ENCODE measurements at regions not wholly inside any gene's neighbourhood (a gene's known extent, or its start where the extent isn't known, plus 50 kb on each side); places are given as distances from the start of the nearest gene placed in this dataset.
"Not testable (repeated sequence)": the region's sequence is repeated elsewhere in the genome, so short reads cannot be mapped to it uniquely, and the experiment has no call there.

DNA sequence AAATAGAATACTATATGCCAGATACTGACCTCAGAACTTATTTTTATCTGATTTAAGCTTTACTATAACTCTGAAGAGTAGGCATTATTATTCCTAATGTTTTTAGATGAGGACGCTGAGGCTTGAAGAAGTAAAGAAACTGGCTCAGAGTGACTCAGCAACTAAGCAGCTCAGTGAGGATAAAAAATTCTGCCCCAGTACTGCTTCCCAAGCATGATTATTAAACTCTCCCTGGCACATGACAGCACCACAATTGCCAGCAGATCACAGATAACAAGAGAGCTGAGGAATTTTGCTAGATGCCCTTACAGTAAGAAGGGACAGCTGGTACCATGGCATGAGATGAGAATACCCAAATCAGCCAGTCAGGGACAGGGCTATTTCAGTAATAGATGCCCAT is 219.4 kb downstream of the NKX6-1 start:
- no peak for DNase-seq (ENCODE audit: low spot score)

DNA sequence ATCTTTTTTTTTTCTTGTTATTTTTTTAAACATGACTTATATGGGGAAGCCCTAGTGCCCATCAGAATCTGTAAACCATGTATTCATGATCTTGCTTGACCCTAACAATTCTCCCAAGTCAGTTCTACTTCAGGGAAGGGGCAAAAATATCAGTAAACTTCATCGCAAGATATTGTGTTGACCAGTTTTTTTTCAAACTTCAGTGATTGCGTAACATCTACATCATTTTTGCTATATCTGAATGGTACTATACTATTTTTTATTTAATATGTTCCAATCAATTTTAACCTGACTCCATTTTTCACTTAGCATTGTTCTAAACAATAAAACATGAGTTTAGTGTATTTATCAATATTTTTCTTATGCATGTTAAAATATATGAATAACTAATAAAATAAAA is 221.2 kb downstream of the NKX6-1 start:
- no peak for DNase-seq (ENCODE audit: low spot score)

DNA sequence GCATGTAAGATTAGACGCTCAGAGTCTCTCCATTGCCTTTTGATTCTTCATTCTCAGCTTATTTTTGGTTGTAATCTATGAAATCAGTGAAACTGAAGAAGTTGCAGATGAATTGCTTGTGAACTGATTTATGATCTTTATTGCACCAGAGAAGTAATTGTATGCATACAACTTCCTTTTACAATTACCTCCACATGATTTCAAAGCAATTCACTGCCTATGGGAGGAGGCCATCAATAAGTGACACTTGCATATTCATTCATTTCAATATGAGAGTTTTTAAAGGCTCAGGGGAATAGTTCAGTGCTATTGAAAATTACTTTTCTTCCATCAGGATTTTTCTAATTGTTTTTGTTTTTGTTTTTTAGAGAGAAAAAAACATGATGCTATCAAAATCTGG is 222.3 kb downstream of the NKX6-1 start:
- no peak for DNase-seq (ENCODE audit: low spot score)

DNA sequence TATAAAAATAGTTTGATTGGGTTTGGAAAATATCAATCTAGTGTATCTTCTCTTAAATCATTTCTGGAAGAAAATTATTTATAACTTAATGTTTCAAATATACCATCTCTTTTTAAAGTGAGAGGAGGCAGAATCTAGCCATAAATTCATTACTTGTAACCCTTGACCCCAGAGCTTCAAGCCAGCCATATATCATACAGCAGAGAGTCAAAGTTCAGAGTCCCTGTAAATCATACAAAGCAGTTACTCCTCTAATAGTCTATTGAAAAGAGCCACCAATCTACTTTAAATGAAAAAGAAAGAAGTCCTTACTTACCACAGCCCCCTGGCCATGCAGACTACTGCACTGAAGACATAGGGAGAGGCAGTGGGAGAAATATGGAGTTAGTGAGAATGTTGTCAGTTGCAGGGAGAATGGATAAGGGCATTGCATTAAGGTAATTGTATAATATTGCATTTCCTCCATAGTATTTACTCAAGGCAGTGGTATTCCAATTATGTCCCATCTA is 229.5 kb downstream of the NKX6-1 start:
- DNase-seq (ENCODE audit: low spot score), result no peak

DNA sequence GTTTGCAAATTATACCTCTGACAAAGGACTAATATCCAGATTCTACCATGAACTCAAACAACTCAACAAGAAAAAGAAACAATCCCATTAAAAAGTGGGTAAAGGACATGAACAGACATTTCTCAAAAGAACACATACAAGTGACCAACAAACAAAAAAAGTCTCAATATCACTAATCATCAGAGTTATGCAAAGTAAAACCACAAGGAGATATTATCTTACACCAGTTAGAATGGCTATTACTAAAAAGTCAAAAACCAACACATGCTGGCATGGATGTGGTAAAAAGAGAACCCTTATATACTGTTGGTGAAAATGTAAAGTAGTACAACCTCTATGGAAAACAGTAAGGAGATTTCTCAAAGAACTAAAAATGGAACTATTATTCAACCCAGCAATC is 234.4 kb downstream of the NKX6-1 start:
- no peak for DNase-seq (ENCODE audit: low spot score)

DNA sequence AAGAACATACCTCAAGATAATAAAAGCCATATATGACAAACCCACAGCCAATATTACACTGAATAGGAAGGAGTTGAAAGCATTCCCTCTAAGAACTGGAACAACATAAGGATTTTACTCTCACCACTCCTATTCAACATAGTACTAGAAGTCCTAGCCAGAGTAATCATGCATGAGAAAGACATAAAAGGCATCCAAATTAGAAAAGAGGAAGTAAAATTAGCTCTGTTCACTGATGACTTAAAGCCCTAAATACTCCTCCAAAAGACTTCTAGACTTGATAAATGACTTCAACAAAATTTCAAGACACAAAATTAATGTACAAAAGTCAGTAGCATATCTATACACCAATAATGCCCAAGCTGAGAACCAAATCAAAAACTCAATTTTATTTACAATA is 235.7 kb downstream of the NKX6-1 start:
- no peak for DNase-seq (ENCODE audit: low spot score)

DNA sequence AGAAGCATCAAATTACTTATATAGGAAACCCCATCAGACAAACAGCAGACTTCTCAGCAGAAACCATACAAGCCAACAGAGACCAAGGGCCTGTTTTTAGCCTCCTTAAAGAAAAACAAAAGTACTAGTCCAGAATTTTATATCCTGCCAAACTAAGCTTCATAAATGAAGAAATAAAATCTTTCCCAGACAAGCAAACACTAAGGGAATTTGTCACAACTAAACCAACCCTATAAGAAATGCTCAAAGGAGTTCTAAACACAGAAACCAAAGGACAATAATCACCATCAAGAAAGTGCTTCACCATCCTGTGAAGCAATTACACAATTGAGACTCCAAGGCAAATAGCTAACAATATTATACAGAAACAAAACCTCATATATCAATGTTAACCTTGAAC is 238.6 kb downstream of the NKX6-1 start:
- DNase-seq (ENCODE audit: low spot score), result no peak

DNA sequence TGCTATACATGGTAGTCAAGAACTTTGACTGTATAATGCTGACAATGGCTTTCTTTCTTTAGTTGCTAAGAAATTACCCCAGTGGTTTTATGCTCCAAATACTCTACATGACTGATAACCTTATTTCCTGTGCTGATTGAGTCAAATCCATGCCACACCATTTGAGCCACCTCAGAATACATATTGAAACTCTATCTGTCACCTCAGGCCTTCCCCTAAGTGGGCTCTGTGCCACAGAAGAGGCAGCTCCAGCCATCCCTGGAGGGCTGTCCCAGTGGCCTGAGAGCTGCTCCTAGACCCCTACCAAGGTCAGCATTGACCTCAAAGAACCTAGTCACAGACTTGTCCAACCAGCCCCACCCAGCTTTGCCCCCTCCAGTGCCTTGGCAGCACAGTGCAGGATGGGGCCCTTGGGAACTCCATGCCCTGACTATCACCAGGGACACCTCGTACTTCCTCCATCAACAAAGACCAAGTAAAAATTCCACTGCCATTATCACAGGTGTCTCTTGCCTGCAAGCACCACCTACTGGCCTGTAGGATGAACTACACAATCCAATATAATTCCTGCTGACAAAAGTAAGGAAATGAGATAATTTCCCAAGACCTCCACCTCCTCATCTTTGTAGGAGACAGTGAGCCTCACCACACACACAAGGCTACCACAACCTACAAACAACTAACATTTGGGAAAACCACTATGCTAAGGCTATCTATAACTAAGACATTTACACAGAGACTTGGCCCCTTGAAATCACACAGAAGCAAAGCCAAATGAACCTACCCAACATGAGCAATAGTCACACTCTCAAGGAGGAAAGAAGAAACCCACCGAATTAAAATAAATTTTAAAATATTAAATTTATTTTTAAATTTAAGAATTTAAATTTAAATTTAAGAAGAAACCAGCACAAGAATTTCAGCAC is 239.9 kb downstream of the NKX6-1 start:
- no peak for DNase-seq (ENCODE audit: low spot score)

DNA sequence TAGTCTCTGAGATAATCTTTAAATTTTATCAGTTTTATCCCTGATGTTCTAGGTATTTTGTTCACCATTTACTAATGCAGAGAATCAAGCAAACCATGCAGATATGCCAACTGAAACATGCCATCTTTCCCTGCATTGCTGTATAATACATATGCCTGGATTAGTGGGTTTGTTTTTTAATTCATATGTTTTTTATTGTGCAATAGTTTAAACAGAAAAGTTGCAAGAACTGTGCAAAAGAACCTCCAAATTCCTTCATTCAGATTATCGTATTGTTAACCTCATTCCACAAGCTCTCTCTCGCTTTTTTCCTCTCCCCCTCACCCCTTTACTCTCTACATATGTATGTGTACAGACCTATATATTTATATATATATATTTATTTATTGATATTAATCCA is 244.6 kb downstream of the NKX6-1 start:
- no peak for DNase-seq (ENCODE audit: low spot score)

DNA sequence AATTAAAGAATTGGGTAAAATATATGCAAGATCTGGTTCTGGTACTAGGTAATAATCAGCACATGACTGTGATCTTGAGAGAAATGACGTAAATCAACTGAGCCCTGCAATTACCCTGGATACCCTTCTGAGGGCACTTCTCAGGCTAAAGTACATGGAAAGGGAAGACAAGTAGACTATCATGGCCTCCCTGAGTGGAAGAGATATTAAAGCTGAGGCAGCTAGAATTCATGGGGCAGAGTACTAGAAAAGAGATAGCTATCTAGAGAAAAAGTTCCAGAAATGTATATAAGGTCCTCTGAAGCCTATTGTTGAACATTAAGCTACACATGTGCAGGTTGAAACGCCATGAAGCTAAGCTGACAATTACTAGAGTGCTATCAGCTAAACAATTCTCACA is 249.6 kb downstream of the NKX6-1 start:
- DNase-seq (ENCODE audit: low spot score), result no peak

DNA sequence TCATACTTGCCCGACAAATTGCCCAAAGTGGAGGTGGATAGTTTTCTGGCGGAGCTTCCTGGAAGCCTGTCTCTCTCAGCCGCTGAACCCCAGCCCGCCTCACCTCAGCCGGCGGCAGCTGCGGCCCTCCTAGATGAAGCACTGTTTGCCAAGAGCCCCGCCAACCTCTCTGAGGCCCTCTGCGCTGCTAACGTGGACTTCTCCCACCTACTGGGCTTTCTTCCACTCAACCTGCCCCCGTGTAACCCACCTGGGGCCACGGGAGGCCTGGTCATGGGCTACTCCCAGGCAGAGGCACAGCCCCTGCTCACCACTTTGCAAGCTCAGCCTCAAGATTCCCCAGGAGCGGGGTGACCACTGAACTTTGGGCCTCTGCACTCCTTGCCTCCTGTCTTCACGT is 254.1 kb downstream of the NKX6-1 start:
- not testable (repeated sequence) for DNase-seq (ENCODE audit: low spot score)

DNA sequence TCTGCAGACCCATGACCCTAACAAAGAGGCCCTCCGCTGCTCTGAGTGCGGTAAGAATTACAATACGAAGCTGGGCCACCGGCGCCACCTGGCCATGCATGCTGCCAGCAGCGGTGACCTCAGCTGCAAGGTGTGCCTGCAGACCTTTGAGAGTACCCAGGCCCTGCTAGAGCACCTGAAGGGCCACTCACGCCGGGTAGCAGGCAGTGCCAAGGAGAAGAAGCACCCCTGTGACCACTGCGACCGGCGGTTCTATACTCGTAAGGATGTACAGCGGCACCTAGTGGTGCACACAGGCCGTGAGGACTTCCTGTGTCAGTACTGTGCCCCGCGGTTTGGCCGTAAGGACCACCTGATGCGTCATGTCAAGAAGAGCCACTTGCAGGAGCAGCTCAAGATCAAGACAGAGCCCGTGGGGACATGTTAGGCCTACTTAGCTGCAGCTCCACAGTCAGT is 254.7 kb downstream of the NKX6-1 start:
- not testable (repeated sequence) for DNase-seq (ENCODE audit: low spot score)

DNA sequence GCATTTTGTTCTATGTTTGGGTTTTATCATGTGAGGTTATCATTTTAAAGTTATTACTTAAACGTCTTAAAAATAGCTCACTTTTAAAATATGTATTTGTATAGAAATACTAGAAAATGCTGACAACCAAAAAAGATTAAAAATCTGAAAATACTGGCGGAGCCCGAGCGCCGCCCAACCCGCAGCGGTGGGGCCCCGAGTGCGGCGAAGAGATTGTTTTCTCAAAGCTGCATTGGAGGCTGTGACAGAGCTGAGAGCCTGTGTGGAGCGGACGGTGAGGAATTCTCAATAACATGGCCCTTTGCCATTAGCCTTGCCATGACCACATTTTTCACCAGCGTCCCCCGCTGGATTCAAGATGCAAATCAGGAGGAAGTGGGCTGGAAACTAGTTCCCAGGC is 255.4 kb downstream of the NKX6-1 start:
- no peak for DNase-seq (ENCODE audit: low spot score)

DNA sequence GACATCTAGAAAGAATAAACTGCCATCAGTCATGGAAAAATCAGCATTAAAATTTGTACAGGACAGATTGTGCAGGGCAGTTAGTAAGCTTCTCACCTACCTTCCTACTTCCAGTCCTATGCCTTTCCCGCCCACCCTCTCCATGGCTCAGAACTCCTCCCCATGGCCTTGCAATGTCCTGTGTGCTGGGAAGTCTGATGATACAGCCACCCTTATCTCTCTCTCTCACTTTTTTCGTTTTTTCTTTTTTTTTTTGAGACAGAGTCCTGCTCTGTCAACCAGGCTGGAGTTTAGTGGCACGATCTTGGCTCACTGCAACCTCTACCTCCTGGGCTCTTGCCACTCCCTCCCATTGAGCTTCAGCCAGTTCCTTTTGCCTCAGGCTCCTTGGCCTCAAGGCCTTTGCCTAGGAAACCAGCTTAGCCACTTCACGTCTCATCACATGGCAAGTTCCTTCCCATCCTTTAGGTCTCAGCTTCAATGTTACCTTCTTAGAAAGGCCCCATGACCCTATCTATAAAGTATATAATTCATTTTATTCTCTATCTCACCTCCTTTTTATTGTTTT is 259.7 kb downstream of the NKX6-1 start:
- DNase-seq (ENCODE audit: low spot score), result no peak

DNA sequence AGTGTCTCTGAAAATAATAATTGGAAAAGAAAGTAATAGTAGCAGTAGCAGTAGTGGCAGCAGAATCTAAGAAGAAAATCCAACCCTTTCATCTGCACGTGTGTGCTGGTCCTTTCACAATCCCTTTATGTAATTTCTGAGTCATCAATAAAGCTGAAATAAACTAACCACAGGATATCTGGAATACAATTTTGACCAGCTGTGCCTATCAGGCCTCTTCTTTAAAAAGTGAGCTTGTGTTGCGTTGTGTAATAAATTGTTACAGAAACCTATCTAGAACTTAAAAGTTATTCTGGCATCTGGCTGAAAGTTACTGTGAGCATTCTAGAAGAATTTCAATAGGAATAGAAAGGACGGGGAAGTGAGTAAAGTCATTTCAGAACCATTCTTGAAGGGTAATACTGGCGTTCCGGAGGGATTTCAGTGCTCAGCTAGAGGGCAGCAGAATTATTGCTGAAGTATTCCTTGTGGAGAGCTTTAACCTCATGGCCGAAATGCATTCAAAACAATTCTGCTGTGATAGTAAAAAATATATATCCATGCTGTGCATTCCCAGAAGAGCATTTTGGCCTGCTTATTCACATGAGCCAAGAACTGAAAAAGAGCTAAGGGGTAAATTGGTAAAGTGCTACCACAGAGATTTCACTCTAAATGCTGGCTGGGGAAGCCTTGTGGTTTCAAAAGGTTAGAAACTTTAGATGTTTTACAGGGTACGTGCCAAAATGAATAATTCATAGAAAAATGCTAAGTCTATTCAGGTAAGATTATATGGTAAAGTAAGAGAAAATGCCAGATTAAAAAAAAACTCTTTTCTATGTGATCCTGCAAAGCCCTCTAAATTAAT is 260.6 kb downstream of the NKX6-1 start:
- no peak for DNase-seq (ENCODE audit: low spot score)

DNA sequence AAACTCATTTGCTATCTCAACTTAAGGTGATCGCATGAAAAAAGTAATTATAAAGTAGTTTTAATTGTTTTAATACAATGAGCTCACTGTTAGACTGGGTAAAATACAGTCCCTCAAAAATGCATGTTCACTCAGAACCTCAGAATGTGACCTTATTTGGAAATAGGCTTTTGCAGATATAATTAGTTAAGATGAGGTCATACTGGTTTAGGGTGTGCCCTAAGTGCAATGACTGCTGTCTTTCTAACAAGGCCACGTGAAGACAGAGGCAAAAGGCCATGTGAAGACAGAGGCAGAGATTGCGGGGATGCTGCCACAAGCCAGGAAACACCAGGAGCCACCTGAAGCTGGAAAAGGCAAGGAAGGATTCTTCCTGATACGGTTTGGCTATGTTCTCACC is 262.1 kb downstream of the NKX6-1 start:
- no peak for DNase-seq (ENCODE audit: low spot score)

DNA sequence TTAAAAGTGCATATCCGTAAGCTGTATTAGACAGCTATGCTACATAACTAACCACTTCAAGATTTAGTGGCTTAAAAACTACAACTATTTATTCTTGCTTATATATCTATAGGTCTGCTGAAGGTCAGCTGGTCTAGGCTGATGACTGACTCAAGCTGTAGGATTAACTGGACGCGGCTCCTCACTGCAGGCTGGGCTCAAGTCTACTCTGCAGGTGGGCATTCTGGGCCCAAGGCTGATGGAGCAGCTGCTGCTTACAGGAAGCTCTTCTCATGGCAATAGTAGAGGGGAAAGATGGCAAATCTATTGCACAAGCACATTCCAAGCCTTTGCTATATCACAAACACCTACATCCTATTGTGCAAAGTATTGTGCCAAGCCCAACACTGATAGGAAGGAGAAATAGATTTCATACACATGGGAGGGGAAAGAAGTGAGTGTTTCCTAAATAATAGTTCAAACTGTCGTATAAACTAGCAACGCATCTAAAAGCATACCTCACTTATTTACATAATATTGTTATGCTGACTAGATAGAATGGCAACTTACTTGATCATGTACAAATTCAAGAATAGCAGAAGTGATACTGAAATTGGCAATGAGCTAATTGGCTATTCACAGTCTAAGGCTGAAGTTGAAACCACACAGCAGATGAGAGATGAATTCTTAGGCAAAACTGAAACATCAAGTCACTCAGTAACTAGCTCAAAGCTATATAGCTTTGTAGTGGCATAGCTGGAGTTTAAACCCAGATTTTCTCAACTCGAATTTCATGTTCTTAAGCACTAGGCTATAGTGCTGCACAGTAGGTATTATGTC is 263.8 kb downstream of the NKX6-1 start:
- no peak for DNase-seq (ENCODE audit: low spot score)

DNA sequence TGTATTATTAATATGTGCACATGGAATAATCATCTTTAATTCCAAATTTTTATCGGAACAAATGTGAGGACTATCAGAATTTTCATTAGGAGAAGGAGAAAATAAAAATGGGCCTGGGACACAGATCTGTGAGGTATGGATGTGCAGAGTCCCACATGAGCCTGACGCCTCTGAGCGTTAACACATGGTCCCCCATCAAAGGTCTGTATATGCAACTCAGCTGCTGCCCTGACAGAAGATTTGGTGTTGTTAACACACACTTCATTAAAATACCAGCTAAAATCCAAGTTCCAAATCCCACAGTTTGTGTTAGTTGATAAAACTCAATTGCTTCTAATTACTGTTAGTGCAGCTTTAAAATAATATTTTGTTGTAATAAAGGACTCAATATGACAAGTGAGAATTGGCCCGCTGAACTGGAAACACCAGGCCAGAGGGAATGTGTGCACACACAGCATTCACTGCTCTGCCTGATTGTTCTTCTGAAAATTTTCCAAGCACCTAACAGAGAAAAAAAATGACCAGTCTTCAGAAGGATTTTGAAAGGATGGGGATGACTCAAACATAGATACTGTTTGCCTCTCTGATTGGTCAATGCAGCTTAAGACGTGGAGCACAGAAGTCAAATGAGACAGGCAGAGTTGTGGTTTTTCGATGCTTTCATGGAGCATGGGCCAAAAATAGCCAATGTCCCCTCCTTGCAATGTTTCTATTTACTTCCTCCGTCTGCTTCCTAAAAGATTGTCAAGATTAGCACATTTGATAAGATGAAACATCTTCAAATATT is 266.6 kb downstream of the NKX6-1 start:
- DNase-seq (ENCODE audit: low spot score), result no peak

DNA sequence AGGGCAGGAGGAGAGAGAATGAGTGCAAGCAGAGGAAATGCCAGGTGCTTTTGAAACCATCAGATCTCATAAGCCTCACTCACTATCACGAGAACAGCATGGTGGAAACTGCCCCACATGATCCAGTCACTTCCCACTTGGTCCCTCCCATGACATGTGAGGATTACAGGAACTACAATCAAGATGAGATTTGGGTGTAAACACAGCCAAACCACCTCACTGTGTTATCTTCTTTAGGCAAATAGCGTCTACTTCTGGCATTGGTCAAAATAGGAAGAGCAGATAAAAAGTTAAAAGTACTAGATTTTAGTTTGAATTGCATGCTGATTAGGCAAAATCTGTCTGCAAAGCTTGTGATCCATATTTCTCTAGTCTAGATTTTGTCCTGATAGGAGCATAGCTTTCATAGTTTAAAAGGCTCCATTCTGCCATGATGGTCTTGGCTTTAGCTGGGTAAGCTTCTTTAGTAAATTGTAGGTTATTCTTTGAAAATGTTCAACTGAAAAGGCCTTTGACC is 267.5 kb downstream of the NKX6-1 start:
- DNase-seq (ENCODE audit: low spot score), result no peak

DNA sequence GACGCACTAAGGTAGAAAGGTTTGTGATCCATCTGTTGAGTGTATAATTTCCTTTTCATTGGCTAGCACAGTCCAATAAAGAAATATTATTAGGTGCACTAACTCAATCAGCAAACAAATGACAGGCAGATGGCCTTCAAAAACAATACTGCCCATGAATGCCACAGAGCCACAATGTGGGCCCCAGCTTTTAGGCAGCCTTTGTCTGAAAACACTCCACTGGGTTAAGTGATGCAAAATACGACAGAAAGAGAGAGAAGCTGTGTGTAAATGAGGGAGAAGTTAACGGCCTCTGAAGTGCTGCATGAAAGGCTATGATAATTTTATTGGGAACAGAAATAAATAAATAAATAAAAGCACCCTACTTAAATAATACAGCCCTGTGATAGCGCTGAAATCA is 274.6 kb downstream of the NKX6-1 start:
- no peak for DNase-seq (ENCODE audit: low spot score)

DNA sequence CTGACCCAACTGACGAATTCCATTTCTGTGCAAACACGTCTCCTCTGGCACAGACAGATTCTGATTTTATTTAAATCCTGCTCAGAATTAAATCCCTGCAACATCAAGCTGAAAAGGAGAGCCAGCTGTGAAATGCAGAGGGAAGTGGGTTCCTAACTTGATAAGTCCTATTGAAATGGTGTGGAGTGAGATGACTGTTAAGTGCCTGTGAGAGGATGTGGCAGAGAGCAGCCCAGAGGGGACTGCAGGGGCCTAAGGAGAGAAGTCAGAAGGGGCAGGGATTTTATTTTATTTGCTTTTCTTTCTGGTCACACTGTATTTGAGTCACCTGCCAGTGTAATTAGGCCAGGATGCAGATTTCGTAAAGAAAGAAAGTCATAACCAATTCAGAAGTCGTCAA is 277.4 kb downstream of the NKX6-1 start:
- no peak for DNase-seq (ENCODE audit: low spot score)
